Sigmoid colon (tissue), 3 donors: ENCODE measurements at regions not wholly inside any gene's neighbourhood (a gene's known extent, or its start where the extent isn't known, plus 50 kb on each side); places are given as distances from the start of the nearest gene placed in this dataset.

Experiments used
- POLR2A ChIP-seq, 2 donors: fragments of 450-650 bp; IDR thresholded peaks; one replicate each; pipeline ENCODE4 v1.6.1; 2016; ENCODE audit warnings: antibody characterized with exemption in 2 of 2, mild to moderate bottlenecking in 2 of 2, moderate library complexity in 2 of 2
- TF ChIP-seq, protein P1 (sequence below), 4 experiments: fragments of 450-650 bp in 3 of 4; fragments of 200-600 bp in 1 of 4; IDR thresholded peaks; one replicate each; pipeline ENCODE4 v1.5.1; 2016 to 2019; ENCODE audit warnings: antibody characterized with exemption in 4 of 4, mild to moderate bottlenecking in 3 of 4, moderate library complexity in 2 of 4

GRCh38 chr11:31981457-31981856 lies 109.4 kb upstream of the RCN1 start:
- no peak for TF ChIP-seq POLR2A (IDR thresholded peaks at IDR 0.05)
- TF ChIP-seq, protein P1, sequence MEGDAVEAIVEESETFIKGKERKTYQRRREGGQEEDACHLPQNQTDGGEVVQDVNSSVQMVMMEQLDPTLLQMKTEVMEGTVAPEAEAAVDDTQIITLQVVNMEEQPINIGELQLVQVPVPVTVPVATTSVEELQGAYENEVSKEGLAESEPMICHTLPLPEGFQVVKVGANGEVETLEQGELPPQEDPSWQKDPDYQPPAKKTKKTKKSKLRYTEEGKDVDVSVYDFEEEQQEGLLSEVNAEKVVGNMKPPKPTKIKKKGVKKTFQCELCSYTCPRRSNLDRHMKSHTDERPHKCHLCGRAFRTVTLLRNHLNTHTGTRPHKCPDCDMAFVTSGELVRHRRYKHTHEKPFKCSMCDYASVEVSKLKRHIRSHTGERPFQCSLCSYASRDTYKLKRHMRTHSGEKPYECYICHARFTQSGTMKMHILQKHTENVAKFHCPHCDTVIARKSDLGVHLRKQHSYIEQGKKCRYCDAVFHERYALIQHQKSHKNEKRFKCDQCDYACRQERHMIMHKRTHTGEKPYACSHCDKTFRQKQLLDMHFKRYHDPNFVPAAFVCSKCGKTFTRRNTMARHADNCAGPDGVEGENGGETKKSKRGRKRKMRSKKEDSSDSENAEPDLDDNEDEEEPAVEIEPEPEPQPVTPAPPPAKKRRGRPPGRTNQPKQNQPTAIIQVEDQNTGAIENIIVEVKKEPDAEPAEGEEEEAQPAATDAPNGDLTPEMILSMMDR (IDR thresholded peaks at IDR 0.05) = no peak
